ENCODE measurements at regions not wholly inside any gene's neighbourhood (a gene's known extent, or its start where the extent isn't known, plus 50 kb on each side); places are given as distances from the start of the nearest gene placed in this dataset.
"Not testable (repeated sequence)": the region's sequence is repeated elsewhere in the genome, so short reads cannot be mapped to it uniquely, and the experiment has no call there.

GRCh38 chr20:29790510-29790909, 1467.0 kb upstream of the DEFB115 start:
- ChIA-PET CTCF (no interaction called here), POLR2A (no interaction called here)
- Mint-ChIP-seq H3K27ac (no peak overlapping the region), H3K4me3 (no peak overlapping the region), H3K36me3 (ENCODE audit: low read depth) (no peaks in the 10 kb centered on the region), H3K4me1 (peaks cover 7% of the 10 kb centered on the region), H3K9me3 (peaks cover 33% of the 10 kb centered on the region), H3K27me3 (no peaks in the 10 kb centered on the region)
- no peak for DNase-seq

- H3K4me3 Mint-ChIP-seq; POLR2A ChIA-PET; H3K27ac Mint-ChIP-seq; H3K36me3 Mint-ChIP-seq (ENCODE audit: low read depth); H3K4me1 Mint-ChIP-seq; CTCF ChIA-PET; H3K27me3 Mint-ChIP-seq; DNase-seq: not testable (repeated sequence)
- H3K9me3 Mint-ChIP-seq, result peaks cover 23% of the 10 kb centered on the region
Measured at GRCh38 chr20:29831508-29831907, 1426.0 kb upstream of the DEFB115 start.

GRCh38 chr20:29868014-29868413, 1389.5 kb upstream of the DEFB115 start:
- peaks cover 23% of the 10 kb centered on the region for H3K9me3 Mint-ChIP-seq
- CTCF ChIA-PET; POLR2A ChIA-PET; H3K4me3 Mint-ChIP-seq; H3K4me1 Mint-ChIP-seq; H3K27me3 Mint-ChIP-seq; H3K27ac Mint-ChIP-seq; DNase-seq; H3K36me3 Mint-ChIP-seq (ENCODE audit: low read depth): not testable (repeated sequence)

GRCh38 chr20:29868688-29869087, 1388.8 kb upstream of the DEFB115 start:
- H3K27me3 Mint-ChIP-seq; CTCF ChIA-PET; H3K4me1 Mint-ChIP-seq; POLR2A ChIA-PET; H3K4me3 Mint-ChIP-seq; H3K36me3 Mint-ChIP-seq (ENCODE audit: low read depth); H3K27ac Mint-ChIP-seq; DNase-seq: not testable (repeated sequence)
- peaks cover 23% of the 10 kb centered on the region for H3K9me3 Mint-ChIP-seq

GRCh38 chr20:29871816-29872215, 1385.6 kb upstream of the DEFB115 start:
- POLR2A ChIA-PET; H3K4me3 Mint-ChIP-seq; H3K27ac Mint-ChIP-seq; CTCF ChIA-PET; DNase-seq; H3K27me3 Mint-ChIP-seq; H3K36me3 Mint-ChIP-seq (ENCODE audit: low read depth); H3K4me1 Mint-ChIP-seq: not testable (repeated sequence)
- peaks cover 23% of the 10 kb centered on the region for H3K9me3 Mint-ChIP-seq

- Mint-ChIP-seq H3K4me3 (no peak overlapping the region), H3K27me3 (peaks cover 2% of the 10 kb centered on the region), H3K27ac (no peak overlapping the region), H3K36me3 (ENCODE audit: low read depth) (peaks cover 11% of the 10 kb centered on the region), H3K4me1 (no peaks in the 10 kb centered on the region), H3K9me3 (peaks cover 34% of the 10 kb centered on the region)
- POLR2A ChIA-PET, result no interaction called here
- DNase-seq, result peak; percentile 39
- CTCF ChIA-PET, result no interaction called here
Measured at GRCh38 chr20:29873946-29874345, 1383.5 kb upstream of the DEFB115 start.

GRCh38 chr20:29874476-29875202, 1382.8 kb upstream of the DEFB115 start:
- H3K27me3 Mint-ChIP-seq, result peaks cover 2% of the 10 kb centered on the region
- no peak overlapping the region for H3K4me3 Mint-ChIP-seq
- no peak for DNase-seq
- ChIA-PET POLR2A (no interaction called here), CTCF (no interaction called here)
- H3K9me3 Mint-ChIP-seq, result peaks cover 37% of the 10 kb centered on the region
- H3K36me3 Mint-ChIP-seq (ENCODE audit: low read depth), result peaks cover 11% of the 10 kb centered on the region
- H3K27ac Mint-ChIP-seq, result no peak overlapping the region
- H3K4me1 Mint-ChIP-seq, result no peaks in the 10 kb centered on the region

GRCh38 chr20:29875321-29876083, 1382.0 kb upstream of the DEFB115 start:
- DNase-seq, CTCF ChIA-PET, H3K27ac Mint-ChIP-seq, H3K27me3 Mint-ChIP-seq, H3K4me3 Mint-ChIP-seq, POLR2A ChIA-PET, H3K4me1 Mint-ChIP-seq: not testable (repeated sequence)
- H3K36me3 Mint-ChIP-seq (ENCODE audit: low read depth), result peaks cover 11% of the 10 kb centered on the region
- H3K9me3 Mint-ChIP-seq, result peaks cover 37% of the 10 kb centered on the region

- POLR2A ChIA-PET, H3K4me3 Mint-ChIP-seq, H3K4me1 Mint-ChIP-seq, CTCF ChIA-PET, H3K27me3 Mint-ChIP-seq, H3K27ac Mint-ChIP-seq, DNase-seq: not testable (repeated sequence)
- H3K9me3 Mint-ChIP-seq, result peaks cover 38% of the 10 kb centered on the region
- H3K36me3 Mint-ChIP-seq (ENCODE audit: low read depth), result peaks cover 11% of the 10 kb centered on the region
Measured at GRCh38 chr20:29876084-29876910, 1381.2 kb upstream of the DEFB115 start.

- H3K4me3 Mint-ChIP-seq, result no peak overlapping the region
- no peak overlapping the region for H3K27ac Mint-ChIP-seq
- DNase-seq, result no peak
- H3K4me1 Mint-ChIP-seq, result no peaks in the 10 kb centered on the region
- peaks cover 11% of the 10 kb centered on the region for H3K36me3 Mint-ChIP-seq (ENCODE audit: low read depth)
- POLR2A ChIA-PET, result no interaction called here
- peaks cover 2% of the 10 kb centered on the region for H3K27me3 Mint-ChIP-seq
- CTCF ChIA-PET, result no interaction called here
- H3K9me3 Mint-ChIP-seq, result peaks cover 36% of the 10 kb centered on the region
Measured at GRCh38 chr20:29876911-29877285, 1380.6 kb upstream of the DEFB115 start.

- H3K27me3 Mint-ChIP-seq, result not testable (repeated sequence)
- peak overlapping the region; percentile 53 for H3K4me3 Mint-ChIP-seq
Measured at GRCh38 chr20:29877411-29878280, 1379.8 kb upstream of the DEFB115 start.

GRCh38 chr20:29878281-29878741, 1379.2 kb upstream of the DEFB115 start:
- POLR2A ChIA-PET, result no interaction called here
- no peak overlapping the region for H3K27ac Mint-ChIP-seq
- H3K4me1 Mint-ChIP-seq, result no peaks in the 10 kb centered on the region
- peaks cover 11% of the 10 kb centered on the region for H3K36me3 Mint-ChIP-seq (ENCODE audit: low read depth)
- peaks cover 38% of the 10 kb centered on the region for H3K9me3 Mint-ChIP-seq
- peak overlapping the region; percentile 53 for H3K4me3 Mint-ChIP-seq
- H3K27me3 Mint-ChIP-seq, result peaks cover 2% of the 10 kb centered on the region
- DNase-seq, result no peak
- CTCF ChIA-PET, result no interaction called here

More at GRCh38 chr20:29877411-29878280, 1379.8 kb upstream of the DEFB115 start:
- Mint-ChIP-seq H3K36me3 (ENCODE audit: low read depth) (peaks cover 11% of the 10 kb centered on the region), H3K9me3 (peaks cover 38% of the 10 kb centered on the region)
- POLR2A ChIA-PET, CTCF ChIA-PET, DNase-seq, H3K4me1 Mint-ChIP-seq, H3K27ac Mint-ChIP-seq: not testable (repeated sequence)
